HFF-Myc (cell line): ENCODE measurements at regions not wholly inside any gene's neighbourhood (a gene's known extent, or its start where the extent isn't known, plus 50 kb on each side); places are given as distances from the start of the nearest gene placed in this dataset.

Source experiments
- DNase-seq: peaks from one replicate; pipeline ENCODE4 v3.0.0-alpha.2; 2011; ENCODE audit warnings: low read depth; ENCODE audit errors: extremely low read depth
- H3K4me3 ChIP-seq: replicated peaks from 2 replicates; pipeline ENCODE4 v1.5.1; 2011; ENCODE audit warnings: low read depth, mild to moderate bottlenecking, control low read depth, low read length
- CTCF ChIP-seq: IDR thresholded peaks from 2 replicates; pipeline ENCODE4 v1.5.1; 2012; ENCODE audit warnings: mild to moderate bottlenecking, low read depth, low read length, control low read depth; ENCODE audit errors: missing control alignments

- no peak overlapping the region for H3K4me3 ChIP-seq
- no peak for TF ChIP-seq CTCF
- DNase-seq: no peak
These were observed 149.0 kb upstream of the SPOCK3 start for GRCh38 chr4:167383291-167383690.

- no peak for DNase-seq
- no peak for TF ChIP-seq CTCF
These were observed 163.3 kb upstream of the SPOCK3 start for GRCh38 chr4:167397586-167397985.

GRCh38 chr4:167399201-167399600 lies 164.9 kb upstream of the SPOCK3 start:
- no peak for TF ChIP-seq CTCF
- DNase-seq: no peak
- no peak overlapping the region for H3K4me3 ChIP-seq

More at GRCh38 chr4:167397586-167397985, 163.3 kb upstream of the SPOCK3 start:
- no peak overlapping the region for H3K4me3 ChIP-seq

- no peak for TF ChIP-seq CTCF
- DNase-seq: no peak
- H3K4me3 ChIP-seq: no peak overlapping the region
These were observed 171.9 kb upstream of the SPOCK3 start for GRCh38 chr4:167406181-167406580.

GRCh38 chr4:167415461-167415860 lies 181.2 kb upstream of the SPOCK3 start:
- DNase-seq: no peak
- TF ChIP-seq CTCF: no peak
- no peak overlapping the region for H3K4me3 ChIP-seq

GRCh38 chr4:167419468-167420140 lies 185.3 kb upstream of the SPOCK3 start:
- no peak overlapping the region for H3K4me3 ChIP-seq
- DNase-seq: no peak
- TF ChIP-seq CTCF: no peak

- TF ChIP-seq CTCF: no peak
- H3K4me3 ChIP-seq: no peak overlapping the region
These were observed 186.9 kb upstream of the SPOCK3 start for GRCh38 chr4:167421201-167421600.

More at GRCh38 chr4:167421201-167421600, 186.9 kb upstream of the SPOCK3 start:
- DNase-seq: no peak
